ENCODE measurements at regions not wholly inside any gene's neighbourhood (a gene's known extent, or its start where the extent isn't known, plus 50 kb on each side); places are given as distances from the start of the nearest gene placed in this dataset.

DNA sequence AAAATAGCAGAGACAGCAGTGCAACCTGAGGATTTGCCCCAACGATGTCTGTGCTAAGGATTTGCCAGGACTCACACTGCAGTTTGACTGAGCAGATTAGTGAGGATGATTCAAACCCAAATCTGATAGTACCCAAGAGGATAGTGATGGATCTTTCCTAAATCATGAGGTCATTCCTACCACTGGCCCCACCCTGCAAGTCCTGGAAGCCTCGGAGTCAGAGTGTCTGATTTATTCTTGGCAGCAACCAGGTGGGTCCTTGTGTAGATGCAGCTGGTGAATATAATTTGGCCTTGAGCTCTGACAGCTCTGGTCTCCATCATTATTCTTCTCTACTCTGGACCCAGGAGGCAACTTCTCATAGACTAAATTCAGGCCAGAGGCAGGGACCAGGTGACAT lies 179.3 kb upstream of the RAG2 start:
- no peak overlapping the region for H3K27ac ChIP-seq
- TF ChIP-seq EP300 (IDR thresholded peaks at IDR 0.05), result no peak
- TF ChIP-seq POLR2A (IDR thresholded peaks at IDR 0.05), result no peak
- TF ChIP-seq, protein P1, sequence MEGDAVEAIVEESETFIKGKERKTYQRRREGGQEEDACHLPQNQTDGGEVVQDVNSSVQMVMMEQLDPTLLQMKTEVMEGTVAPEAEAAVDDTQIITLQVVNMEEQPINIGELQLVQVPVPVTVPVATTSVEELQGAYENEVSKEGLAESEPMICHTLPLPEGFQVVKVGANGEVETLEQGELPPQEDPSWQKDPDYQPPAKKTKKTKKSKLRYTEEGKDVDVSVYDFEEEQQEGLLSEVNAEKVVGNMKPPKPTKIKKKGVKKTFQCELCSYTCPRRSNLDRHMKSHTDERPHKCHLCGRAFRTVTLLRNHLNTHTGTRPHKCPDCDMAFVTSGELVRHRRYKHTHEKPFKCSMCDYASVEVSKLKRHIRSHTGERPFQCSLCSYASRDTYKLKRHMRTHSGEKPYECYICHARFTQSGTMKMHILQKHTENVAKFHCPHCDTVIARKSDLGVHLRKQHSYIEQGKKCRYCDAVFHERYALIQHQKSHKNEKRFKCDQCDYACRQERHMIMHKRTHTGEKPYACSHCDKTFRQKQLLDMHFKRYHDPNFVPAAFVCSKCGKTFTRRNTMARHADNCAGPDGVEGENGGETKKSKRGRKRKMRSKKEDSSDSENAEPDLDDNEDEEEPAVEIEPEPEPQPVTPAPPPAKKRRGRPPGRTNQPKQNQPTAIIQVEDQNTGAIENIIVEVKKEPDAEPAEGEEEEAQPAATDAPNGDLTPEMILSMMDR (IDR thresholded peaks at IDR 0.05), result no peak
- no peaks in the 10 kb centered on the region for H3K4me1 ChIP-seq (ENCODE audit: insufficient read depth)
- WGBS, 3 donors, result 24 to 46% (median 38%) methylated on average over 2 of the region's 2 CpGs
- H3K36me3 ChIP-seq, result no peaks in the 10 kb centered on the region
- DNase-seq, result no peak
- H3K9me3 ChIP-seq, result no peaks in the 10 kb centered on the region
- no peaks in the 10 kb centered on the region for H3K27me3 ChIP-seq
- intact Hi-C loops (cut with DNase I), result no loop called here
- H3K4me3 ChIP-seq, result no peak overlapping the region

DNA sequence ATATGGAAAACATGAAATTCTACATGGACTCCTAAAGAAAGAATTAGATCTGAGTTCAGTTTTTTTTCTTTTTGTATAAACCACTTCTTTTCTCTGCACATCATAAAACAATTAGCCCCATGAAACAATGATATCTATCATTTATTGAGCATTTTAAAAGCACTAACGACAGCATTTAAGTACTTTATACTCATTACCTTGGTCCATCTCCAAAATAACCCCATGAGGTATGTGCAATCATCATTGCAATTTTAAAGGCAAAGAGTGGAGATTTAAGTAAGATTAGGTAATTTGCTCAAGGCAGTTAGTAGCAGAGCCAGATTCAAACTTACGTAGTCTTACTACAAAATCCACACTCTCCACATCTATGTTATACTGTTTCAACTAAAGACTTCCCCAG lies 177.7 kb upstream of the RAG2 start:
- WGBS, 3 donors, result 77 to 86% (median 86%) methylated on average over 2 of the region's 2 CpGs
- TF ChIP-seq EP300 (IDR thresholded peaks at IDR 0.05) (no peak), POLR2A (IDR thresholded peaks at IDR 0.05) (no peak)
- TF ChIP-seq, protein P1 (IDR thresholded peaks at IDR 0.05), result no peak
- Histone ChIP-seq H3K9me3 (no peaks in the 10 kb centered on the region), H3K36me3 (no peaks in the 10 kb centered on the region), H3K27ac (no peak overlapping the region), H3K4me3 (no peak overlapping the region), H3K4me1 (ENCODE audit: insufficient read depth) (no peaks in the 10 kb centered on the region), H3K27me3 (no peaks in the 10 kb centered on the region)
- DNase-seq, result no peak
- intact Hi-C loops (cut with DNase I), result no loop called here

DNA sequence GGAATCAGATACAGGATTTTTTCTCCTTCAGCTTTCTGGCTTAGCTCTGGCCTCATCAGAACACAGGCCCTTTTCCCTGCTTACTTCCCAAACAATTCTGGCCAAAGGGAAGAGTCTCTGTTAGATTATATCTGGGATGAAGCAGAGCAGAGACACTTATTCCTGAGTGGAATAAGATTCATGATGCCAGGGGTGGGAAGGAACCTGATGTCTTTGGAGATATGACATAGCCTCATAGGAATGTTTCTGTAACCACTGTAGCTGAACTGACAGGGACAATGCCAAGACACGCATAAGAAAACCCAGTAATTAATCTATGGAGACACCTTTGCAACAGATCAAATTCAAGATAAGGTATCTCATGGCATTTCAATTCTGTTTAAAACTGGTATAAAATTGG lies 177.1 kb upstream of the RAG2 start:
- no peaks in the 10 kb centered on the region for H3K27me3 ChIP-seq
- H3K27ac ChIP-seq, result no peak overlapping the region
- DNase-seq, result no peak
- H3K4me1 ChIP-seq (ENCODE audit: insufficient read depth), result no peaks in the 10 kb centered on the region
- no peaks in the 10 kb centered on the region for H3K36me3 ChIP-seq
- intact Hi-C loops (cut with DNase I), result no loop called here
- H3K9me3 ChIP-seq, result no peaks in the 10 kb centered on the region
- no peak overlapping the region for H3K4me3 ChIP-seq
- 80 to 83% (median 81%) methylated on average over 1 of the region's 1 CpG for WGBS, 3 donors
- TF ChIP-seq, protein P1 (IDR thresholded peaks at IDR 0.05), result no peak
- TF ChIP-seq EP300 (IDR thresholded peaks at IDR 0.05) (no peak), POLR2A (IDR thresholded peaks at IDR 0.05) (no peak)

DNA sequence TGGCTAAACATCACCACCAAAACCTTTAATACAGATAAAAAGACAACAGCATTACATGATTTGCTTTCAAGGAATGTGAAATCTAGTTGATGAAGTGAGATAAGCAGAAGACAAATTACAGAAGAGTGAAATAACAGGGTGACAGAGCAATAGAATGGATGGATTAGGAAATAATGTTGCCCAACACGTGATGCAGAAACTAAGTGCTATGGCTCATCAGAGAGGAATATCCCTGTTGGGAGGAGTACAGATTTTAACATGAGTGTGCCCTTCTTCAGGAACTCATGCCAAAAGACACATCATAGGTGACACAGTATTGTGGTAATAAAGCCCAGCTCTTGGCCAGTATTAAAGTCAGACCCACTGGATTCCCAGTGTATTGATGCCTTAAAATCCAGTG lies 176.6 kb upstream of the RAG2 start:
- TF ChIP-seq POLR2A (IDR thresholded peaks at IDR 0.05) (no peak), EP300 (IDR thresholded peaks at IDR 0.05) (no peak)
- TF ChIP-seq, protein P1 (IDR thresholded peaks at IDR 0.05), result no peak
- no peak overlapping the region for H3K27ac ChIP-seq
- no peaks in the 10 kb centered on the region for H3K9me3 ChIP-seq
- no peak overlapping the region for H3K4me3 ChIP-seq
- H3K4me1 ChIP-seq (ENCODE audit: insufficient read depth), result no peaks in the 10 kb centered on the region
- no peak for DNase-seq
- H3K27me3 ChIP-seq, result no peaks in the 10 kb centered on the region
- intact Hi-C loops (cut with DNase I), result no loop called here
- H3K36me3 ChIP-seq, result no peaks in the 10 kb centered on the region
- 56 to 66% (median 63%) methylated on average over 1 of the region's 1 CpG for WGBS, 3 donors

DNA sequence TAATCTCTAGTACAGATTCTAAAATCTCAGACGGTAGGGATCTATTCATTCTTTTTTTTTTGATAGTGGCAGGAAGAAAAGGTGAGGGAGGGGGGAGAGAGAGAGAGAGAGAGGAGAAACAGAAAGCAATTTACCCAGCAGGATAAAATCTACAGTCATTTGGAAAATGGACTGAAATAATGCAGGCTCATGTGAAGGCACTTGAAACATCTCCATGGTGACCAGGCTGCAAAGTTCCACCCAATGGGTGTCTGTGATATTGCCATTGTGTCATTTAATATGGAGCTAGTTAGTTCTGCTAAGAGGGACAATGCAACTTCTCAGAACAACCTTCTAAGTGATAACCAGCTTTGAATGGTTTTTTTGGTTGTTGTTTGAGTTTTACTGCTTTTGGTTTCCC lies 165.2 kb upstream of the RAG2 start:
- no peak overlapping the region for H3K27ac ChIP-seq
- WGBS, 3 donors, result 21 to 38% (median 29%) methylated on average over 1 of the region's 1 CpG
- H3K36me3 ChIP-seq, result no peaks in the 10 kb centered on the region
- TF ChIP-seq POLR2A (IDR thresholded peaks at IDR 0.05) (no peak), EP300 (IDR thresholded peaks at IDR 0.05) (no peak)
- TF ChIP-seq, protein P1 (IDR thresholded peaks at IDR 0.05), result no peak
- H3K4me3 ChIP-seq, result no peak overlapping the region
- no peaks in the 10 kb centered on the region for H3K27me3 ChIP-seq
- H3K4me1 ChIP-seq (ENCODE audit: insufficient read depth), result no peaks in the 10 kb centered on the region
- intact Hi-C loops (cut with DNase I), result no loop called here
- H3K9me3 ChIP-seq, result no peaks in the 10 kb centered on the region
- DNase-seq, result no peak

Measured in ovary (tissue), 7 donors.